Esophagus muscularis mucosa (tissue), 4 donors: ENCODE measurements at regions not wholly inside any gene's neighbourhood (a gene's known extent, or its start where the extent isn't known, plus 50 kb on each side); places are given as distances from the start of the nearest gene placed in this dataset.

Experiments used
- DNase-seq: peaks from one replicate; pipeline ENCODE4 v3.0.0-alpha.2; 2017; ENCODE audit errors: extremely low spot score
- H3K27ac ChIP-seq, 4 donors: fragments of 200-600 bp; sonication (generic); replicated peaks in 1 of 4; 1 replicate in 3 of 4; 2 replicates in 1 of 4; pipeline ENCODE4 v1.5.1; 2016 to 2019; ENCODE audit warnings: mild to moderate bottlenecking in 1 of 4
- H3K27me3 ChIP-seq, 4 donors: fragments of 200-600 bp; sonication (generic); one replicate each; pipeline versions ENCODE4 v1.5.1 to v1.6.0; 2016 to 2019
- H3K36me3 ChIP-seq, 4 donors: fragments of 200-600 bp; sonication (generic); one replicate each; pipeline ENCODE4 v1.5.1; 2016 to 2019
- H3K4me1 ChIP-seq, 4 donors: fragments of 200-600 bp; sonication (generic); one replicate each; pipeline ENCODE4 v1.5.1; 2016 to 2019
- H3K4me3 ChIP-seq, 4 donors: fragments of 200-600 bp; sonication (generic); 1 replicate in 2 of 4; 2 replicates in 2 of 4; pipeline ENCODE4 v1.5.1; 2016 to 2019; ENCODE audit warnings: mild to moderate bottlenecking in 4 of 4, moderate library complexity in 1 of 4
- H3K9me3 ChIP-seq, 4 donors: fragments of 200-600 bp; sonication (generic); 1 replicate in 3 of 4; 2 replicates in 1 of 4; pipeline ENCODE4 v1.5.1; 2016 to 2019
- CTCF ChIP-seq, 3 experiments: fragments of 200-600 bp in 2 of 3; fragments of 450-650 bp in 1 of 3; sonication (generic) in 2 of 3; IDR thresholded peaks; one replicate each; pipeline ENCODE4 v1.5.1; 2017 to 2019; ENCODE audit warnings: antibody characterized with exemption in 3 of 3, mild to moderate bottlenecking in 2 of 3, moderate library complexity in 1 of 3
- EP300 ChIP-seq: sonication (generic); formaldehyde crosslinking; IDR thresholded peaks from one replicate; pipeline ENCODE4 v1.6.1; 2017; ENCODE audit warnings: antibody characterized with exemption
- POLR2A ChIP-seq: fragments of 450-650 bp; IDR thresholded peaks from one replicate; pipeline ENCODE4 v1.6.1; 2017; ENCODE audit warnings: antibody characterized with exemption, moderate library complexity, mild to moderate bottlenecking, low read depth
- POLR2AphosphoS5 ChIP-seq, 2 donors: sonication (generic); formaldehyde crosslinking; IDR thresholded peaks; one replicate each; pipeline ENCODE4 v1.6.1; 2017; ENCODE audit warnings: antibody characterized with exemption in 2 of 2
- WGBS: methylation state at CpG from one replicate; pipeline ENCODE4 v1.1.5; 2018; 5-methylcytosine and 5-hydroxymethylcytosine counted together
- intact Hi-C: fragments of 100-400 bp; cut with DNase I; formaldehyde crosslinking; loops from one replicate; pipeline ENCODE4 v1.15.1; 2023

GRCh38 chr11:80241766-80242165 lies 800.9 kb upstream of the TENM4 start:
- Histone ChIP-seq H3K4me1 (no peaks in the 10 kb centered on the region), H3K36me3 (no peaks in the 10 kb centered on the region), H3K4me3 (no peak overlapping the region), H3K9me3 (no peaks in the 10 kb centered on the region), H3K27ac (no peak overlapping the region), H3K27me3 (no peaks in the 10 kb centered on the region)
- intact Hi-C loops = no loop called here
- no peak for TF ChIP-seq CTCF (IDR thresholded peaks at IDR 0.05)
- no peak for TF ChIP-seq POLR2AphosphoS5 (IDR thresholded peaks at IDR 0.05)
- TF ChIP-seq POLR2A = no peak
- no peak for TF ChIP-seq EP300
- DNase-seq = no peak
- WGBS = 80% methylated on average over 3 of the region's 3 CpGs

GRCh38 chr11:80240245-80240644 lies 799.4 kb upstream of the TENM4 start:
- DNase-seq = no peak
- TF ChIP-seq CTCF (IDR thresholded peaks at IDR 0.05) = no peak
- no peak for TF ChIP-seq EP300
- no peak for TF ChIP-seq POLR2AphosphoS5 (IDR thresholded peaks at IDR 0.05)
- no peak for TF ChIP-seq POLR2A
- H3K9me3 ChIP-seq = peaks cover 0 to 7% (median 3%) of the 10 kb centered on the region in 4 donors
- H3K4me3 ChIP-seq = no peak overlapping the region
- 83% methylated on average over 1 of the region's 1 CpG for WGBS
- no peaks in the 10 kb centered on the region for H3K36me3 ChIP-seq
- H3K4me1 ChIP-seq = no peaks in the 10 kb centered on the region
- intact Hi-C loops = no loop called here
- no peaks in the 10 kb centered on the region for H3K27me3 ChIP-seq
- H3K27ac ChIP-seq = no peak overlapping the region

DNA sequence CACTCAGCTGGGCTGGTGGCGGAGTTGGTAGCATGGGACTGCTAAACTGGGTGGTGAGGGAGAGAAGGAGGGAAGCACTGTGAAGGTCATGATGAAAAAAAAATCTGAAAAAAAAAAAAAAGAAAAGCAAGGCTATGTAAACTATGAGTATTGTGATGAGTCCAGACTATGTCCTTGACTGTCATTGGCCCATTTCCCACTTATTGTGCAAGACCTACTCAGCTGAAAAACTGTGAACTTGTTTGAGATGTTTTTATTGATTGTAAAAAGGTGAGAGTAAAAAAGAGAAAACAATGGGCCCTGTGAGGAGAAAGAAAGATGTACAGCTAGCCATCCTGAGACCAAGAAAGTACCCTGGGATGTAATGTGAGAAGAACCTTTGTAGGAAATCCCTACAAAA lies 798.4 kb upstream of the TENM4 start:
- WGBS = 86% methylated on average over 1 of the region's 1 CpG
- H3K4me1 ChIP-seq = no peaks in the 10 kb centered on the region
- H3K9me3 ChIP-seq = peaks cover 0 to 12% (median 10%) of the 10 kb centered on the region in 4 donors
- intact Hi-C loops = no loop called here
- no peak for TF ChIP-seq EP300
- TF ChIP-seq POLR2A = no peak
- no peak for TF ChIP-seq POLR2AphosphoS5 (IDR thresholded peaks at IDR 0.05)
- no peak for TF ChIP-seq CTCF (IDR thresholded peaks at IDR 0.05)
- no peak overlapping the region for H3K27ac ChIP-seq
- no peak overlapping the region for H3K4me3 ChIP-seq
- H3K36me3 ChIP-seq = no peaks in the 10 kb centered on the region
- no peaks in the 10 kb centered on the region for H3K27me3 ChIP-seq
- no peak for DNase-seq

DNA sequence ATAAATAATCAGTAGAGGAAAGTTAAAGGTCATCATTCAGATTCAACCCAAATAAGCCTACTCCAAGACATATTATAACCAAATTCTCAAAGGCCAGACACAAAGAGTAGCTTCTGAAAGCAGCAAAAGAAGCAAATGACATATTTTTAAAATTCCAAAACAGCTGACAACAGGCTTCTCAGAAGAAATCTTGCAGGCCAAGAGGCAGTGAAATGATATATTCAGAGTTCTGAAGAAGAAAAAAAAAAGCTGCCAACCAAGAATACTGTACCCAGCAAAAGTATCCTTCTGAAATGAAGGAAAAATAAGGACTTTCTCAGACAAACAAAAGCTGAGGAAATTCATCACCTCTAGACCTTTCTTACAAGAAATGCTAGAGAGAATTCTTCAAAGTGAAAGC lies 787.1 kb upstream of the TENM4 start:
- DNase-seq = no peak
- H3K27ac ChIP-seq = no peak overlapping the region
- no peaks in the 10 kb centered on the region for H3K36me3 ChIP-seq
- H3K4me1 ChIP-seq = no peaks in the 10 kb centered on the region
- intact Hi-C loops = no loop called here
- no peak for TF ChIP-seq POLR2A
- TF ChIP-seq POLR2AphosphoS5 (IDR thresholded peaks at IDR 0.05) = no peak
- TF ChIP-seq CTCF (IDR thresholded peaks at IDR 0.05) = no peak
- TF ChIP-seq EP300 = no peak
- H3K27me3 ChIP-seq = no peaks in the 10 kb centered on the region
- H3K4me3 ChIP-seq = no peak overlapping the region
- peaks cover 0 to 29% (median 18%) of the 10 kb centered on the region in 4 donors for H3K9me3 ChIP-seq

- H3K9me3 ChIP-seq = peaks cover 0 to 5% (median 0%) of the 10 kb centered on the region in 4 donors
- H3K4me3 ChIP-seq = no peak overlapping the region
- H3K27ac ChIP-seq = no peak overlapping the region
- WGBS = 93% methylated on average over 2 of the region's 2 CpGs
- intact Hi-C loops = no loop called here
- H3K27me3 ChIP-seq = no peaks in the 10 kb centered on the region
- no peaks in the 10 kb centered on the region for H3K36me3 ChIP-seq
- TF ChIP-seq EP300 (no peak), POLR2A (no peak), POLR2AphosphoS5 (IDR thresholded peaks at IDR 0.05) (no peak), CTCF (IDR thresholded peaks at IDR 0.05) (no peak)
- H3K4me1 ChIP-seq = no peaks in the 10 kb centered on the region
- no peak for DNase-seq
Measured at GRCh38 chr11:80214413-80214812, 773.6 kb upstream of the TENM4 start.
